Esophagus squamous epithelium (tissue), 5 donors: ENCODE measurements at regions not wholly inside any gene's neighbourhood (a gene's known extent, or its start where the extent isn't known, plus 50 kb on each side); places are given as distances from the start of the nearest gene placed in this dataset.
A peak's percentile ranks its signal among the peaks of the same experiment; 100 is the strongest.

Experiments
- DNase-seq: peaks from one replicate; lab custom pipeline; 2025; lab: John Stamatoyannopoulos, UW
- H3K27ac ChIP-seq, 4 donors: fragments of 200-600 bp; sonication (generic); one replicate each; pipeline ENCODE4 v1.5.1; 2016 to 2019; ENCODE audit warnings: mild to moderate bottlenecking in 1 of 4
- H3K27me3 ChIP-seq, 4 donors: fragments of 200-600 bp; sonication (generic); 1 replicate in 3 of 4; 2 replicates in 1 of 4; pipeline versions ENCODE4 v1.5.1 to v1.6.0; 2017 to 2021; ENCODE audit warnings: antibody characterized with exemption in 1 of 4
- H3K36me3 ChIP-seq, 3 donors: fragments of 200-600 bp; sonication (generic); one replicate each; pipeline ENCODE4 v1.5.1; 2016 to 2019
- H3K4me1 ChIP-seq, 3 donors: fragments of 200-600 bp; sonication (generic); one replicate each; pipeline ENCODE4 v1.5.1; 2017 to 2019
- H3K4me3 ChIP-seq, 4 donors: fragments of 200-600 bp; sonication (generic); 1 replicate in 3 of 4; 2 replicates in 1 of 4; pipeline ENCODE4 v1.5.1; 2016 to 2019; ENCODE audit warnings: mild to moderate bottlenecking in 2 of 4, moderate library complexity in 1 of 4
- H3K9me3 ChIP-seq, 3 donors: fragments of 200-600 bp; sonication (generic); one replicate each; pipeline ENCODE4 v1.5.1; 2016 to 2019
- POLR2A ChIP-seq, 4 donors: fragments of 450-650 bp; IDR thresholded peaks; one replicate each; pipeline ENCODE4 v1.6.1; 2017; ENCODE audit warnings: antibody characterized with exemption in 4 of 4, mild to moderate bottlenecking in 4 of 4, moderate library complexity in 3 of 4
- WGBS, 2 donors: methylation state at CpG; one replicate each; pipeline ENCODE4 v1.1.5; 2018; 5-methylcytosine and 5-hydroxymethylcytosine counted together
- intact Hi-C: fragments of 100-400 bp; cut with DNase I; formaldehyde crosslinking; loops from one replicate; pipeline ENCODE4 v1.15.0; 2022
- TF ChIP-seq, protein P1 (sequence below), 6 experiments: fragments of 450-650 bp in 4 of 6; fragments of 200-600 bp in 2 of 6; sonication (generic) in 2 of 6; IDR thresholded peaks; one replicate each; pipeline ENCODE4 v1.5.1; 2016 to 2019; ENCODE audit warnings: antibody characterized with exemption in 6 of 6, mild to moderate bottlenecking in 4 of 6, moderate library complexity in 4 of 6
- donor health status: DM: yes; HTN: yes; CAD: no.

DNA sequence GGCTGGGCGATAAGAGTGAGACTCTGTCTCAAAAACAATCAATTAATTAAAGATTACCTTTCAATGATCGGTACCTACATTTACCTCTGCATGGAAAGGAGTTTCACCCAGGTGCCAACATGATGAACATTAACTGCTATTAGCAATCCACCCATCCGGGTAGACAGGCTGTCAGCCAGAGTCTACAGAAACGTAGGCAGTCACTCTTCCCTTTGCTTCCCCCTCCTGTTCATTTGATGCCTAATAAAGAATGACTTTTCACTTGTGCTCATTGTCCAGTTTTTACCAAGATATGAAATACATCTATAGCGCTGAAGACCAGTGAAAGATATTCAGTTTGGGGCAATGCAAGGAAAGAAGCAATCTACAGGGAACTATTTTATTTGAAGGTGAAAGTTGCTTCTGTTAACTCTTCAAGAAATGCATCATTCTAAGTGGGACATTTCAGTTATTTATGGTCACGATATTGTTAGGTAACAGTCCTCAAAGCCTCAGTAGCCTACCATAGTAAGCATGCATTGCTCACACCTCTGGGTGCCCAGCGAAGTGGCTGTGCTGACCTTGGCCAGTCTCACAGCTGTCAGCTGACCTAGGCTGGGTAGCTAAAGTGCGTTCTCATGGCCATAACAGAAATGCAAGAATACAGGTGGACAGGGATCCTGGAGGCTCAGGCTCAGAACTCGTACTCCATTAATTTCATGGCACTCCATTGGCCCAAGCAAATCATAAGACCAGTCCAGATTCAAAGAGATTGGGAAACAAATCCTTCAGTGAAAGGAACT lies 87.2 kb upstream of the DMRT1 start:
- H3K27ac ChIP-seq: peak overlapping the region in 2 of 4 donors; percentile 9 to 91
- 76 to 84% methylated on average over 8 to 9 of the region's 9 CpGs for WGBS, 2 donors
- no peaks in the 10 kb centered on the region for H3K36me3 ChIP-seq
- H3K4me3 ChIP-seq: no peak overlapping the region
- no peak for DNase-seq
- no peaks in the 10 kb centered on the region for H3K9me3 ChIP-seq
- intact Hi-C loops: loop anchor here (10.0 kb wide), 1 partner anchor 50 kb away; no protein-coding TSS in a partner anchor
- peaks cover 36 to 75% (median 42%) of the 10 kb centered on the region in 3 donors for H3K4me1 ChIP-seq
- TF ChIP-seq, protein P1, sequence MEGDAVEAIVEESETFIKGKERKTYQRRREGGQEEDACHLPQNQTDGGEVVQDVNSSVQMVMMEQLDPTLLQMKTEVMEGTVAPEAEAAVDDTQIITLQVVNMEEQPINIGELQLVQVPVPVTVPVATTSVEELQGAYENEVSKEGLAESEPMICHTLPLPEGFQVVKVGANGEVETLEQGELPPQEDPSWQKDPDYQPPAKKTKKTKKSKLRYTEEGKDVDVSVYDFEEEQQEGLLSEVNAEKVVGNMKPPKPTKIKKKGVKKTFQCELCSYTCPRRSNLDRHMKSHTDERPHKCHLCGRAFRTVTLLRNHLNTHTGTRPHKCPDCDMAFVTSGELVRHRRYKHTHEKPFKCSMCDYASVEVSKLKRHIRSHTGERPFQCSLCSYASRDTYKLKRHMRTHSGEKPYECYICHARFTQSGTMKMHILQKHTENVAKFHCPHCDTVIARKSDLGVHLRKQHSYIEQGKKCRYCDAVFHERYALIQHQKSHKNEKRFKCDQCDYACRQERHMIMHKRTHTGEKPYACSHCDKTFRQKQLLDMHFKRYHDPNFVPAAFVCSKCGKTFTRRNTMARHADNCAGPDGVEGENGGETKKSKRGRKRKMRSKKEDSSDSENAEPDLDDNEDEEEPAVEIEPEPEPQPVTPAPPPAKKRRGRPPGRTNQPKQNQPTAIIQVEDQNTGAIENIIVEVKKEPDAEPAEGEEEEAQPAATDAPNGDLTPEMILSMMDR (IDR thresholded peaks at IDR 0.05): peak in 1 of 6 experiments; percentile 3
- no peak for TF ChIP-seq POLR2A (IDR thresholded peaks at IDR 0.05)
- H3K27me3 ChIP-seq: no peaks in the 10 kb centered on the region

DNA sequence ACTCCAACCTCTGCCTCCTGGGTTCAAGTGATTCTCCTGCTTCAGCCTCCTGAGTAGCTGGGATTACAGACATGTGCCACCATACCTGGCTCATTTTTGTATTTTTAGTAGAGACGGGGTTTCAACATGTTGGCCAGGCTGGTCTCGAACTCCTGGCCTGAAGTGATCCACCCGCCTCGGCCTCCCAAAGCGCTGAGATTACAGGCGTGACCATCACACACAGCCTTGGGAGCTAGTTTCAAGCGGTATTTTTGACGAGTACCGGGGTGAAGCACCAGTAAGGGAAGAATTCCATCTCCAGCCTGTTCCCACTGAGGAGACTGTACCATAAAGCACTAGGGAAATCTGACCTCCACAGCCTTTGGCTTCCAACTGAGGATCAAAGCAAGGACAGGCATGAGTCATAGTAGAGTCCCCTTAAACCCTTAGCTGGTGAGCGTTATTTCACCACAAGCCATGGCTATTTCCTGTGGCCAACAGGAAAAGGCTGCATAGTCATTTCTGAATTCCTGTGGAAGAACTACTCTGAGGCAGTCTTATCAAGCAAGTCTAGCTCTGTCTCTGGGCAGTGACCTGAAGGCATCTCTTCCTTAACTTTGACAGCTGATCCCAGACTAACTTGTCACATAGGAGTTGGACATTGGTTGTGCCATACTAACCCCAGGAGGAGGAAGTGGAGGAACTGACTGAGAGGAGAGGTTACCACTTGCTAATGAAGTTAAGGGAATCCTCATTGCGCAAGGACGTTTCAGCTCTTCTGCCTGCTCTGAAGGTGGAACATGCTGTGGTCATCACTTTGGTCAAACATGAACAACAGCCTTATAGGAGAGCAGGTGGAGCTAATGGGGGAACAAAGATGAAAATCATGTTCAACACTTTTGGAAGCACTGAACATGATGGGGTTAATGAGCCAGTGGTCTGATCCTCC lies 85.8 kb upstream of the DMRT1 start:
- no peaks in the 10 kb centered on the region for H3K27me3 ChIP-seq
- peak overlapping the region; percentile 19 to 64 (median 49) for H3K27ac ChIP-seq
- peaks cover 22 to 70% (median 28%) of the 10 kb centered on the region in 3 donors for H3K4me1 ChIP-seq
- no peaks in the 10 kb centered on the region for H3K36me3 ChIP-seq
- intact Hi-C loops: loop anchor here (10.0 kb wide), 1 partner anchor 51 kb away; no protein-coding TSS in a partner anchor
- 35 to 73% methylated on average over 4 to 12 of the region's 12 CpGs for WGBS, 2 donors
- no peaks in the 10 kb centered on the region for H3K9me3 ChIP-seq
- TF ChIP-seq, protein P1 (IDR thresholded peaks at IDR 0.05): no peak
- no peak for TF ChIP-seq POLR2A (IDR thresholded peaks at IDR 0.05)
- DNase-seq: no peak
- H3K4me3 ChIP-seq: no peak overlapping the region

DNA sequence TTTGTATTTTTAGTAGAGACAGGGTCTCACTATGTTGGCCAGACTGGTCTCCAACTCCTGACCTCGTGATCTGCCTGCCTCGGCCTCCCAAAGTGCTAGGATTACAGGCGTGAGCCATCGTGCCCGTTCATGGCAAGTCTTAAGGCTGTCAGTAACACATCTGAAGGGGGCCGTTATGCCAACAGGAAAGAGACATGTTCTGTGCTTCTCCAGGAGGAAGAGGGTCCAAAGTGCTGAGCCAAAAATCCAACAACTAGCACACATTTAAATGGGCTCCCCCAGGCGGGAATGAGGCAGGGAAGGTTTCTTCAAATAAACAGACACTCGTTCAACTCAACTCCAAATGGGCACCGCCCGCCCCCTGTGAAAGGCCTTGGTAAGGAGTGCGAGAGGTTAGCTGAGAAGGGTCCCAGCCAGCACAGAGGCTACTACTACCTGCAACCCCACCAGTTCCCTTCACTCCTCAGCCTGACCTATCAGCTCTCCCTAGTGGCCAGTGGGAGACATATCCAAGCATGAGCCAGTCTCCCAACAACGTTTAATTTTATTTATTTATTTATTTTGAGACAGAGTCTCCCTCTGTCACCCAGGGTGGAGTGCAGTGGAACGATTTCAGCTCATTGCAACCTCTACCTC lies 84.1 kb upstream of the DMRT1 start:
- Histone ChIP-seq H3K4me1 (peaks cover 13 to 70% (median 15%) of the 10 kb centered on the region in 3 donors), H3K27me3 (no peaks in the 10 kb centered on the region), H3K4me3 (no peak overlapping the region), H3K27ac (no peak overlapping the region), H3K9me3 (no peaks in the 10 kb centered on the region), H3K36me3 (no peaks in the 10 kb centered on the region)
- DNase-seq: no peak
- no peak for TF ChIP-seq POLR2A (IDR thresholded peaks at IDR 0.05)
- TF ChIP-seq, protein P1 (IDR thresholded peaks at IDR 0.05): peak in 5 of 6 experiments; percentile 45 to 71 (median 58)
- intact Hi-C loops: loop anchor here (10.0 kb wide), 1 partner anchor 53 kb away; no protein-coding TSS in a partner anchor
- WGBS, 2 donors: 69 to 74% methylated on average over 9 to 13 of the region's 13 CpGs

DNA sequence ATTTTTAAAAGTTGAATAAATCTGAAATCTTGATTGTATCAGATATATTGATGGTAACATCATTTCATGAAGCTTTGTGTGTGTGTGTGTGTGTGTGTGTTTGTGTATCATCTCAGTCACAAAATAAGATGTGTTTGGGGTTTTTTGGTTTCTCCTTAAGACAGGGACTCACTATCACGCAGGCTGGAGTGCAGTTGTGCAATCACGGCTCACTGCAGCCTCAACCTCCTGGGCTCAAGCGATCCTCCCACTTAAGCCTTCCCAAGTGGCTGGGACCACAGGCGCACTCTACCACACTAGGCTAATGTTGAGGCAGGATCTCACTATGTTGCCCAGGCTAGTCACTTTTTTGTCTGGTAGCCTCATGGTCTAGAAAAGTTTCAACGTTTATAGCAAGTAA lies 83.4 kb upstream of the DMRT1 start:
- Histone ChIP-seq H3K4me3 (no peak overlapping the region), H3K4me1 (peaks cover 11 to 69% (median 13%) of the 10 kb centered on the region in 3 donors), H3K36me3 (no peaks in the 10 kb centered on the region), H3K9me3 (no peaks in the 10 kb centered on the region), H3K27me3 (no peaks in the 10 kb centered on the region), H3K27ac (no peak overlapping the region)
- TF ChIP-seq, protein P1 (IDR thresholded peaks at IDR 0.05): no peak
- TF ChIP-seq POLR2A (IDR thresholded peaks at IDR 0.05): no peak
- DNase-seq: no peak
- intact Hi-C loops: loop anchor here (10.0 kb wide), 1 partner anchor 53 kb away; no protein-coding TSS in a partner anchor
- 74 to 83% methylated on average over 5 of the region's 5 CpGs for WGBS, 2 donors
